ENCODE measurements at regions not wholly inside any gene's neighbourhood (a gene's known extent, or its start where the extent isn't known, plus 50 kb on each side); places are given as distances from the start of the nearest gene placed in this dataset.

GRCh38 chr2:2542316-2542715 is 211.2 kb upstream of the MYT1L start:
- TF ChIP-seq CTCF (conservative IDR thresholded peaks at IDR 0.05): no peak
- TF ChIP-seq EZH2 (IDR thresholded peaks at IDR 0.05; ENCODE audit: low read depth): no peak

All from PC-9 (cell line).